ENCODE measurements at regions not wholly inside any gene's neighbourhood (a gene's known extent, or its start where the extent isn't known, plus 50 kb on each side); places are given as distances from the start of the nearest gene placed in this dataset.

- no peak for TF ChIP-seq EZH2 (IDR thresholded peaks at IDR 0.05; ENCODE audit: insufficient read depth, poor library complexity, severe bottlenecking)
- TF ChIP-seq EZH2phosphoT487 (IDR thresholded peaks at IDR 0.05; ENCODE audit: insufficient read depth, low read depth), result no peak
These were observed 74.3 kb upstream of the ST3GAL5 start for GRCh38 chr2:85963068-85963467.

Data from GM23248 (cell line).